HG03103 (cell line): ENCODE measurements at regions not wholly inside any gene's neighbourhood (a gene's known extent, or its start where the extent isn't known, plus 50 kb on each side); places are given as distances from the start of the nearest gene placed in this dataset.
"Not testable (repeated sequence)": the region's sequence is repeated elsewhere in the genome, so short reads cannot be mapped to it uniquely, and the experiment has no call there.

Experiments used
- ATAC-seq: cut with Tn5 transposase; IDR thresholded peaks from one replicate; pipeline ENCODE4 v1.9.1; 2021; ENCODE audit warnings: low read depth; ENCODE audit not compliant: unreplicated experiment

GRCh38 chr10:8638088-8638672, 583.7 kb downstream of the GATA3 start:
- ATAC-seq = no peak

- no peak for ATAC-seq
Measured at GRCh38 chr10:8639486-8640185, 585.1 kb downstream of the GATA3 start.

- ATAC-seq = no peak
Measured at GRCh38 chr10:8640301-8640700, 585.8 kb downstream of the GATA3 start.

GRCh38 chr10:8640878-8641277, 586.4 kb downstream of the GATA3 start:
- ATAC-seq = no peak

- ATAC-seq = no peak
Measured at GRCh38 chr10:8656261-8656660, 601.8 kb downstream of the GATA3 start.

- ATAC-seq = no peak
Measured at GRCh38 chr10:8659982-8660381, 605.5 kb downstream of the GATA3 start.

GRCh38 chr10:8661886-8662285, 607.4 kb downstream of the GATA3 start:
- no peak for ATAC-seq

GRCh38 chr10:8663131-8663530, 608.6 kb downstream of the GATA3 start:
- no peak for ATAC-seq

- ATAC-seq = no peak
Measured at GRCh38 chr10:8665322-8665721, 610.8 kb downstream of the GATA3 start.

GRCh38 chr10:8670461-8670860, 616.0 kb downstream of the GATA3 start:
- no peak for ATAC-seq

GRCh38 chr10:8674230-8674629, 619.7 kb downstream of the GATA3 start:
- no peak for ATAC-seq

- no peak for ATAC-seq
Measured at GRCh38 chr10:8677642-8678041, 623.2 kb downstream of the GATA3 start.

- not testable (repeated sequence) for ATAC-seq
Measured at GRCh38 chr10:8684916-8685315, 630.4 kb downstream of the GATA3 start.

- ATAC-seq = no peak
Measured at GRCh38 chr10:8688881-8689280, 634.4 kb downstream of the GATA3 start.

GRCh38 chr10:8691498-8692017, 637.1 kb downstream of the GATA3 start:
- ATAC-seq = no peak

GRCh38 chr10:8693635-8694034, 639.1 kb downstream of the GATA3 start:
- not testable (repeated sequence) for ATAC-seq

- ATAC-seq = no peak
Measured at GRCh38 chr10:8696746-8697145, 642.3 kb downstream of the GATA3 start.

GRCh38 chr10:8700689-8701088, 646.2 kb downstream of the GATA3 start:
- ATAC-seq = no peak

GRCh38 chr10:8702181-8702580, 647.7 kb downstream of the GATA3 start:
- no peak for ATAC-seq

- no peak for ATAC-seq
Measured at GRCh38 chr10:8705415-8705814, 650.9 kb downstream of the GATA3 start.

GRCh38 chr10:8712656-8713055, 658.2 kb downstream of the GATA3 start:
- no peak for ATAC-seq

GRCh38 chr10:8719971-8720370, 665.5 kb downstream of the GATA3 start:
- no peak for ATAC-seq
